ENCODE measurements at regions not wholly inside any gene's neighbourhood (a gene's known extent, or its start where the extent isn't known, plus 50 kb on each side); places are given as distances from the start of the nearest gene placed in this dataset.

DNA sequence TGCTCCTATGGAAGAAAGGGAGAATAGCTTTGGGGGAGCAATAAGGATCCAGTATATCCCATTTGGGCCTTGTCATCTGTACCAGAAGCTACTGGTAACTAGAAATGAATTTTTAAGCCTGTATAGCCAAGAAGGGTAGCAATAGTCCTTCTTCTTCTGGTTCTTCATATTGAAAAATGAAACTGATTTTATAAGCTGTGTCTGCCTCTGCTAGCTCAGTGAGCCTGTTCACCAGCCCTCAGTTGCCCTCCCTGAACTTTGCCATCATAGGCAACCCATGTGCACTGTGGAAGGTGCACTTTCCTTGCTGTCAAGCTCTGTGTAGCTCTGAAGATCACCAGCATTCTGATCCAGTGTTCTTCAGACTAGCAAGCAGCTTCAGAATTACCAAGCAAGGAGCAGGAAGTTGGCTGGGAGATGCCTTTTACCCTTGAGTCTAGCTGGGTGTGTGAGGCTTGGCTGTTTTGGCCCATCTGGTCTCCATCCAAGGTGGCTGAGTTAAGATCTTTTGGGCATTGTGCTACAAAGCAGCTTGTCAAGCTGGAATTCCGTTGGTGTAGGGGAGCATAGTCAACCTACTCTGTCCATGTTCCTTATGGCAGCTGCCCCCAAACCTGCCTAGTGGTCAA is 55.8 kb upstream of the MGAT5 start:
- DNase-seq (ENCODE audit: low read depth in 1 of 2, low spot score in 2 of 2), result no peak
- H3K79me1 ChIP-seq (ENCODE audit: low read depth, low read length), result peaks cover 6% of the 10 kb centered on the region; the same call in 1 of the 2 replicates
- no peak overlapping the region for H2AFZ ChIP-seq (ENCODE audit: low read length)
- no peak overlapping the region for H3K27ac ChIP-seq (ENCODE audit: low read depth, low read length)
- H3K18ac ChIP-seq (ENCODE audit: extremely low read depth, low read length), result 0 out of 2 replicates have a peak overlapping the region, but pooled peaks have one; percentile 15
- H3K9ac ChIP-seq (replicated peaks in 1 of 4; ENCODE audit: extremely low read depth in 1 of 4, low read depth in 3 of 4, low read length in 3 of 4), result no peak overlapping the region
- no peak overlapping the region for H3K4me3 ChIP-seq (ENCODE audit: extremely low read depth in 1 of 4, insufficient read depth in 2 of 4, low read depth in 3 of 4, low read length in 4 of 4)
- no peaks in the 10 kb centered on the region for H3K23me2 ChIP-seq (ENCODE audit: low read depth, low read length)
- H3K4ac ChIP-seq (replicated peaks; ENCODE audit: insufficient read length, low read depth, low read length), result no peak overlapping the region
- no peak overlapping the region for H3K14ac ChIP-seq (ENCODE audit: insufficient read length)
- no peak overlapping the region for H2BK15ac ChIP-seq (ENCODE audit: low read length)
- no peak overlapping the region for H4K91ac ChIP-seq (replicated peaks; ENCODE audit: insufficient read length, low read length)
- H2BK12ac ChIP-seq (ENCODE audit: low read depth, low read length), result no peak overlapping the region
- CTCF ChIA-PET (ENCODE audit: partially characterized antibody), result interaction anchor here (0.9 to 12.8 kb wide), 12 partner anchors 10 to 308 kb away, joined by 3 to 240 read pairs (median 4); no protein-coding TSS in a partner anchor
- H2AK5ac ChIP-seq (ENCODE audit: low read depth, low read length), result no peak overlapping the region
- H3K23ac ChIP-seq (ENCODE audit: insufficient read length), result no peak overlapping the region
- H2BK5ac ChIP-seq (ENCODE audit: low read depth, low read length), result no peak overlapping the region; the same call in 1 of the 2 replicates
- no peak overlapping the region for H4K8ac ChIP-seq (ENCODE audit: extremely low read depth, insufficient read depth, low read length)
- H3K79me2 ChIP-seq (ENCODE audit: control insufficient read depth in 1 of 2, insufficient read depth in 2 of 2, low read length in 2 of 2), result peaks cover 0 to 80% of the 10 kb centered on the region in 2 experiments; a peak in 3 of 4 replicates
- H2BK120ac ChIP-seq (replicated peaks; ENCODE audit: low read depth, low read length), result no peak overlapping the region
- no peaks in the 10 kb centered on the region for H3K36me3 ChIP-seq (ENCODE audit: control insufficient read depth in 2 of 4, insufficient read depth in 4 of 4, low read length in 3 of 4)
- WGBS, 2 experiments (ENCODE audit: extremely low coverage in 1 of 2, insufficient coverage in 1 of 2, insufficient read length in 1 of 2, insufficient replicate concordance in 2 of 2, low coverage in 1 of 2, low lambda C conversion rate in 2 of 2, missing lambda C conversion rate in 1 of 2), result 83% methylated on average over 1 of the region's 1 CpG; no CpG with 5 or more reads in 1 of the 2 experiments
- POLR2A ChIA-PET (ENCODE audit: partially characterized antibody), result no interaction called here
- no peaks in the 10 kb centered on the region for H3K9me3 ChIP-seq (ENCODE audit: insufficient read depth in 2 of 2, low read depth in 1 of 2, low read length in 1 of 2)
- H4K5ac ChIP-seq (ENCODE audit: insufficient read length, low read depth, low read length), result no peak overlapping the region
- H3K4me2 ChIP-seq (ENCODE audit: insufficient read depth in 1 of 2, low read depth in 2 of 2, low read length in 2 of 2), result no peak overlapping the region
- H3K27me3 ChIP-seq (replicated peaks in 1 of 4; ENCODE audit: control insufficient read depth in 3 of 4, extremely low read depth in 1 of 4, insufficient read depth in 3 of 4, low read length in 3 of 4), result no peaks in the 10 kb centered on the region
- H4K20me1 ChIP-seq (replicated peaks in 1 of 2; ENCODE audit: control insufficient read depth in 1 of 2, insufficient read depth in 2 of 2, low read length in 2 of 2), result peaks cover 0 to 4% of the 10 kb centered on the region in 2 experiments
- no peak overlapping the region for H3K56ac ChIP-seq (replicated peaks; ENCODE audit: insufficient read length, low read depth, low read length)
- FAIRE-seq, result no peak
- H3K4me1 ChIP-seq (replicated peaks in 1 of 4; ENCODE audit: control insufficient read depth in 3 of 4, insufficient read depth in 4 of 4, low read length in 3 of 4), result peaks cover 4 to 13% (median 6%) of the 10 kb centered on the region in 4 experiments
- H2BK20ac ChIP-seq (ENCODE audit: low read length), result no peak overlapping the region
- TF ChIP-seq POLR2A (IDR thresholded peaks at IDR 0.05; ENCODE audit: control extremely low read depth in 1 of 2, low read depth in 2 of 2, low read length in 2 of 2) (no peak), GABPA (IDR thresholded peaks at IDR 0.05; ENCODE audit: borderline replicate concordance, insufficient read depth, low read length) (no peak), ASH2L (IDR thresholded peaks at IDR 0.05; ENCODE audit: low read length) (no peak)
- TF ChIP-seq, protein P1, sequence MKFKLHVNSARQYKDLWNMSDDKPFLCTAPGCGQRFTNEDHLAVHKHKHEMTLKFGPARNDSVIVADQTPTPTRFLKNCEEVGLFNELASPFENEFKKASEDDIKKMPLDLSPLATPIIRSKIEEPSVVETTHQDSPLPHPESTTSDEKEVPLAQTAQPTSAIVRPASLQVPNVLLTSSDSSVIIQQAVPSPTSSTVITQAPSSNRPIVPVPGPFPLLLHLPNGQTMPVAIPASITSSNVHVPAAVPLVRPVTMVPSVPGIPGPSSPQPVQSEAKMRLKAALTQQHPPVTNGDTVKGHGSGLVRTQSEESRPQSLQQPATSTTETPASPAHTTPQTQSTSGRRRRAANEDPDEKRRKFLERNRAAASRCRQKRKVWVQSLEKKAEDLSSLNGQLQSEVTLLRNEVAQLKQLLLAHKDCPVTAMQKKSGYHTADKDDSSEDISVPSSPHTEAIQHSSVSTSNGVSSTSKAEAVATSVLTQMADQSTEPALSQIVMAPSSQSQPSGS (IDR thresholded peaks at IDR 0.05; ENCODE audit: low read length), result no peak

Data from H1 (cell line).